AG09309 (cell line): ENCODE measurements at regions not wholly inside any gene's neighbourhood (a gene's known extent, or its start where the extent isn't known, plus 50 kb on each side); places are given as distances from the start of the nearest gene placed in this dataset.

ENCODE experiments used
- DNase-seq: peaks from one replicate; pipeline ENCODE4 v3.0.0-alpha.2; 2010; ENCODE audit warnings: low read depth
- H3K4me3 ChIP-seq: 2 replicates; pipeline ENCODE4 v1.5.1; 2011; ENCODE audit warnings: mild to moderate bottlenecking, low read depth, low read length, moderate library complexity; ENCODE audit not compliant: control insufficient read depth
- TF ChIP-seq, protein P1 (sequence below): IDR thresholded peaks from 2 replicates; pipeline ENCODE4 v1.5.1; 2011; ENCODE audit warnings: mild to moderate bottlenecking, low read depth, low read length, inconsistent platforms; ENCODE audit not compliant: insufficient read depth, control insufficient read depth; ENCODE audit errors: missing control alignments

- no peak overlapping the region for H3K4me3 ChIP-seq
- no peak for DNase-seq
- TF ChIP-seq, protein P1, sequence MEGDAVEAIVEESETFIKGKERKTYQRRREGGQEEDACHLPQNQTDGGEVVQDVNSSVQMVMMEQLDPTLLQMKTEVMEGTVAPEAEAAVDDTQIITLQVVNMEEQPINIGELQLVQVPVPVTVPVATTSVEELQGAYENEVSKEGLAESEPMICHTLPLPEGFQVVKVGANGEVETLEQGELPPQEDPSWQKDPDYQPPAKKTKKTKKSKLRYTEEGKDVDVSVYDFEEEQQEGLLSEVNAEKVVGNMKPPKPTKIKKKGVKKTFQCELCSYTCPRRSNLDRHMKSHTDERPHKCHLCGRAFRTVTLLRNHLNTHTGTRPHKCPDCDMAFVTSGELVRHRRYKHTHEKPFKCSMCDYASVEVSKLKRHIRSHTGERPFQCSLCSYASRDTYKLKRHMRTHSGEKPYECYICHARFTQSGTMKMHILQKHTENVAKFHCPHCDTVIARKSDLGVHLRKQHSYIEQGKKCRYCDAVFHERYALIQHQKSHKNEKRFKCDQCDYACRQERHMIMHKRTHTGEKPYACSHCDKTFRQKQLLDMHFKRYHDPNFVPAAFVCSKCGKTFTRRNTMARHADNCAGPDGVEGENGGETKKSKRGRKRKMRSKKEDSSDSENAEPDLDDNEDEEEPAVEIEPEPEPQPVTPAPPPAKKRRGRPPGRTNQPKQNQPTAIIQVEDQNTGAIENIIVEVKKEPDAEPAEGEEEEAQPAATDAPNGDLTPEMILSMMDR: no peak
Measured at GRCh38 chr17:72065556-72065955, 55.3 kb upstream of the SOX9 start.

DNA sequence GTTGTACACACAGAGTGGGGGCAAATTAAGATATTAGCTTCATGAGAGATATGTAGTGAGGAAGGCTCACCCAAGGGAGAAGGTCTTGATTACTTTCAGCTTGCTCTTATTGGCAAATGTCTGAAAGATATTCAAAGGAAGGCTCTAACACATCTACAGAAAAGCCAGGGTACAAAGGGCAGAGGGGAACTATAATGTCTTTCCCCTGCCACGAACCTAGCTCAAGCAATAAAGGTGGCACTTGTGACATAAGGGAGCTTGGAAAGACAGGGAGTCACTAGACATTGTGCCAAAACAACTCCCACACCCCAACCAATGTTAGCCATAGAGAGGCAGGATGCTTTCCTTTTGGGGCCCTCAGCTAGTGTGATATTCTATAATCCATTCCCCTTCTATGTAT is 52.2 kb upstream of the SOX9 start:
- H3K4me3 ChIP-seq: no peak overlapping the region
- TF ChIP-seq, protein P1: no peak
- no peak for DNase-seq

GRCh38 chr17:72069586-72070202 is 51.1 kb upstream of the SOX9 start:
- no peak for DNase-seq
- TF ChIP-seq, protein P1: no peak

More at GRCh38 chr17:72069586-72070202, 51.1 kb upstream of the SOX9 start:
- no peak overlapping the region for H3K4me3 ChIP-seq
